NCI-H2227 treated with DMSO at 0.1 percent for 48 hours (cell line): ENCODE measurements at regions not wholly inside any gene's neighbourhood (a gene's known extent, or its start where the extent isn't known, plus 50 kb on each side); places are given as distances from the start of the nearest gene placed in this dataset.
"Not testable (repeated sequence)": the region's sequence is repeated elsewhere in the genome, so short reads cannot be mapped to it uniquely, and the experiment has no call there.

ENCODE experiments used
- DNase-seq: peaks from one replicate; lab custom pipeline; 2025; lab: John Stamatoyannopoulos, UW

- DNase-seq = no peak
Observed at GRCh38 chr7:10471280-10472058, 502.2 kb upstream of the PHF14 start.

- DNase-seq = no peak
Observed at GRCh38 chr7:10472115-10472514, 501.6 kb upstream of the PHF14 start.

GRCh38 chr7:10473569-10473968 lies 500.1 kb upstream of the PHF14 start:
- DNase-seq = no peak

- no peak for DNase-seq
Observed at GRCh38 chr7:10474048-10474447, 499.6 kb upstream of the PHF14 start.

GRCh38 chr7:10475940-10476641 lies 497.6 kb upstream of the PHF14 start:
- DNase-seq = no peak

- DNase-seq = no peak
Observed at GRCh38 chr7:10476642-10477041, 497.0 kb upstream of the PHF14 start.

- DNase-seq = no peak
Observed at GRCh38 chr7:10483671-10484070, 490.0 kb upstream of the PHF14 start.

GRCh38 chr7:10484767-10485166 lies 488.9 kb upstream of the PHF14 start:
- no peak for DNase-seq

- not testable (repeated sequence) for DNase-seq
Observed at GRCh38 chr7:10501206-10501884, 472.3 kb upstream of the PHF14 start.

GRCh38 chr7:10507032-10507431 lies 466.6 kb upstream of the PHF14 start:
- DNase-seq = no peak

GRCh38 chr7:10521306-10521705 lies 452.4 kb upstream of the PHF14 start:
- DNase-seq = no peak

- not testable (repeated sequence) for DNase-seq
Observed at GRCh38 chr7:10533429-10533828, 440.2 kb upstream of the PHF14 start.

GRCh38 chr7:10536561-10536960 lies 437.1 kb upstream of the PHF14 start:
- no peak for DNase-seq

- no peak for DNase-seq
Observed at GRCh38 chr7:10537764-10538163, 435.9 kb upstream of the PHF14 start.

GRCh38 chr7:10557375-10557774 lies 416.3 kb upstream of the PHF14 start:
- DNase-seq = no peak

GRCh38 chr7:10560497-10560896 lies 413.2 kb upstream of the PHF14 start:
- DNase-seq = no peak

GRCh38 chr7:10568891-10569290 lies 404.8 kb upstream of the PHF14 start:
- no peak for DNase-seq

- no peak for DNase-seq
Observed at GRCh38 chr7:10571759-10572158, 401.9 kb upstream of the PHF14 start.

GRCh38 chr7:10577866-10578374 lies 395.8 kb upstream of the PHF14 start:
- no peak for DNase-seq

GRCh38 chr7:10579561-10579960 lies 394.1 kb upstream of the PHF14 start:
- DNase-seq = no peak

- DNase-seq = no peak
Observed at GRCh38 chr7:10584886-10585285, 388.8 kb upstream of the PHF14 start.

- no peak for DNase-seq
Observed at GRCh38 chr7:10588084-10588483, 385.6 kb upstream of the PHF14 start.

GRCh38 chr7:10592604-10593003 lies 381.1 kb upstream of the PHF14 start:
- DNase-seq = no peak
